ENCODE measurements at regions not wholly inside any gene's neighbourhood (a gene's known extent, or its start where the extent isn't known, plus 50 kb on each side); places are given as distances from the start of the nearest gene placed in this dataset.

GRCh38 chr2:7962161-7962560, 719.7 kb upstream of the ID2 start (continued):
- TF ChIP-seq EGR2 (tag by site-specific recombination; IDR thresholded peaks at IDR 0.05; ENCODE audit: low read depth) (no peak), ZNF530 (tag by site-specific recombination; IDR thresholded peaks at IDR 0.05; ENCODE audit: low read depth) (no peak), GLIS1 (tag by site-specific recombination; IDR thresholded peaks at IDR 0.05) (no peak)

- no peak overlapping the region for H3K27ac ChIP-seq (ENCODE audit: extremely low read depth, low read depth, low read length)
- no peak for TF ChIP-seq ZNF654 (tag by site-specific recombination; IDR thresholded peaks at IDR 0.05; ENCODE audit: low read depth)
- TF ChIP-seq ZNF121 (tag by site-specific recombination; IDR thresholded peaks at IDR 0.05): no peak
- H3K36me3 ChIP-seq (ENCODE audit: control insufficient read depth in 2 of 2, insufficient read depth in 1 of 2, low read length in 2 of 2): no peaks in the 10 kb centered on the region
- H3K9me3 ChIP-seq (ENCODE audit: control insufficient read depth, insufficient read depth, low read depth, low read length): no peaks in the 10 kb centered on the region
- no peak overlapping the region for H3K4me3 ChIP-seq (ENCODE audit: low read depth, low read length)
- CTCF ChIA-PET: no interaction called here
- no peaks in the 10 kb centered on the region for H3K4me1 ChIP-seq (ENCODE audit: control insufficient read depth, insufficient read depth, low read length)
- POLR2A ChIA-PET: no interaction called here
These were observed 718.1 kb upstream of the ID2 start for GRCh38 chr2:7963787-7964186.

- Histone ChIP-seq H3K4me3 (ENCODE audit: low read depth, low read length) (no peak overlapping the region), H3K4me1 (ENCODE audit: control insufficient read depth, insufficient read depth, low read length) (no peaks in the 10 kb centered on the region), H3K27ac (ENCODE audit: extremely low read depth, low read depth, low read length) (no peak overlapping the region), H3K9me3 (ENCODE audit: control insufficient read depth, insufficient read depth, low read depth, low read length) (no peaks in the 10 kb centered on the region), H3K36me3 (ENCODE audit: control insufficient read depth in 2 of 2, insufficient read depth in 1 of 2, low read length in 2 of 2) (no peaks in the 10 kb centered on the region)
- ChIA-PET CTCF (interaction anchor here (0.6 kb wide), 1 partner anchor 336 kb away, joined by 3 read pairs; no protein-coding TSS in a partner anchor), POLR2A (no interaction called here)
- TF ChIP-seq ZNF623 (tag by site-specific recombination; IDR thresholded peaks at IDR 0.05): no peak
- no peak for TF ChIP-seq ZNF768 (tag by site-specific recombination; IDR thresholded peaks at IDR 0.05)
- no peak for TF ChIP-seq ZNF423 (tag by site-specific recombination; IDR thresholded peaks at IDR 0.05)
- no peak for TF ChIP-seq PRDM2 (tag by site-specific recombination; IDR thresholded peaks at IDR 0.05; ENCODE audit: borderline replicate concordance)
- no peak for TF ChIP-seq ZNF610 (tag by site-specific recombination; IDR thresholded peaks at IDR 0.05; ENCODE audit: borderline replicate concordance)
- no peak for TF ChIP-seq ZNF221 (tag by site-specific recombination; IDR thresholded peaks at IDR 0.05; ENCODE audit: borderline replicate concordance)
- TF ChIP-seq ZNF174 (tag by site-specific recombination; IDR thresholded peaks at IDR 0.05): no peak
- TF ChIP-seq ZNF292 (tag by site-specific recombination; IDR thresholded peaks at IDR 0.05; ENCODE audit: borderline replicate concordance, low read depth): no peak
- no peak for TF ChIP-seq ZNF324 (tag by site-specific recombination; IDR thresholded peaks at IDR 0.05)
- TF ChIP-seq ZNF558 (tag by site-specific recombination; IDR thresholded peaks at IDR 0.05): no peak
- no peak for TF ChIP-seq ZBTB26 (tag by site-specific recombination; optimal IDR thresholded peaks at IDR 0.05)
- TF ChIP-seq MZF1 (tag by site-specific recombination; IDR thresholded peaks at IDR 0.05; ENCODE audit: borderline replicate concordance): no peak
- no peak for TF ChIP-seq ATF2 (tag by site-specific recombination; IDR thresholded peaks at IDR 0.05; ENCODE audit: low read depth)
- TF ChIP-seq ZBTB1 (tag by site-specific recombination; IDR thresholded peaks at IDR 0.05): no peak
- TF ChIP-seq RBAK (tag by site-specific recombination; IDR thresholded peaks at IDR 0.05): no peak
- TF ChIP-seq ZNF830 (tag by site-specific recombination; IDR thresholded peaks at IDR 0.05; ENCODE audit: low read depth): no peak
- no peak for TF ChIP-seq OSR2 (tag by site-specific recombination; IDR thresholded peaks at IDR 0.05)
- TF ChIP-seq ZSCAN23 (tag by site-specific recombination; IDR thresholded peaks at IDR 0.05): no peak
These were observed 715.8 kb upstream of the ID2 start for GRCh38 chr2:7966032-7966431.
